EL (cell line): ENCODE measurements at regions not wholly inside any gene's neighbourhood (a gene's known extent, or its start where the extent isn't known, plus 50 kb on each side); places are given as distances from the start of the nearest gene placed in this dataset.

Source experiments
- DNase-seq: peaks from one replicate; pipeline ENCODE4 v3.0.0-alpha.2; 2016

DNA sequence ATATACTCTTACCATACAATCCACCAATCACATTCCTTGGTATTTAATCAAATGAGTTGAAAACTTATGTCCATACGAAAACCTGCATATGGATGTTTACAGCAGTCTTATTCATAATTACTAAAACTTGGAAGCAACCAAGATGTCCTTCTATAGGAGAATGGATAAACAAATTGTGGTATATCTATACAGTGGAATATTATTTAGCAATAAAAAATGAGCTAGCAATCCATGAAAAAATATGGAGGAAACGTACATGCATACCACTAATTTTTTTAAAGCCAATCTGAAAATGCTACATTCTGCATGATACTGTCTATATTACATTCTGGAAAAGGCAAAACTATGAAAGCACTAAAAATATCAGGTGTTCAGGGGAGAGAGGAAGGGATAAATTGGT, 73.9 kb upstream of the LPP start:
- DNase-seq: no peak

DNA sequence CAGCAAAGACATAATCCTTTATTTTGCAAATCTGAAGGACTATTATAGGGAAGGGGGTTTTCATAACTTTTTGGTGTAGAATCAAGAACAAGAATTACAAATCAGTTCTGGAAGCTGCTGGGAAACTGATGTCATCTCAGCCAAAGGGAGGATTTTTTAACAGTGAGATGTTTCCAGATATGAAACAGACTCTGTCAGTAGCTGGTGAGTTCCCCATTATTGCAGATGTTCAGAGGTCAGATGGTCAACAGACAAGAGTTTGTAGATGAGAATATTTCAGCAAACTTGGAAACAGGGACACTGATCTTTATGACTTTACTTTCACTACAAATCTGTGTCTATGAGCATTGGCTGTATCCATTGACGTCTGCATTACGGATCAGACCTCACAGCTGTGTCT, 71.9 kb upstream of the LPP start:
- peak; percentile 66 for DNase-seq

DNA sequence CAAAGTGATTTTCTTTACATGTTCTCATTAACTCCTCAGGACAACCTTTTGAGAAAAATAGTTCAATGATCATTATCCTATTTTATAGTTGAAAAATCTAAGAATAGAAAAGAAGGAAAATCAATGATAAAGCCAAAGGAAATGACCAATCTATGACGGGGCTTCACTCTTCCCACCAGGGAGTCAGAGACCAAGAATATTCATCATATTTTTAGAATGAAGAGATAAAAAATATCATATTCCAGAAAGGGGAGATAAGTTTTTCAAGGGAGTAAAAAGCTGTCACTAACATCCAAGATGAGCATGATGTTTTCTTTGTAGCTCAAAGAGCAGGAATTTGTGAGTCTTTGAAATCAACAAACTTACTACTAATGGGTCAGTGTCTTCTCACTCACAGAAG, 71.5 kb upstream of the LPP start:
- peak; percentile 23 for DNase-seq

DNA sequence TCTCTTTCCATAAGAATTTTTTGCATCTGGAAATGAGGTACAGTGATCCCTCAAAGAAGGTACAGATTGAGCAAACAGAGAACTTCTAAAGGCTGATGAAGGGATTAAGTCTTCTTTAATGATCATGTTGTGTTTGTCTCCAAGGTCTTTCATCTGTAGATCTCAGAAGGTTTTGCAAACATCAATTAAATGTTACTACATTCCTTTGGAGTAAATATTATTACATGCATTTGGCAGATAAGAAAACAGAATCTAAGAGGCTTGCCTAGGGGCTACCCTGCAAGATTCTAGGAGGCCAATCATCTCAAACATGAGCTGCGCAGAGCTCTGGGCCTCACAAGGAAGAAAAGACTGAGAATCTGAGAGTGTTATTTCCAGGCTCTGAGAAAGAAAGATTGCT, 70.9 kb upstream of the LPP start:
- DNase-seq: no peak

DNA sequence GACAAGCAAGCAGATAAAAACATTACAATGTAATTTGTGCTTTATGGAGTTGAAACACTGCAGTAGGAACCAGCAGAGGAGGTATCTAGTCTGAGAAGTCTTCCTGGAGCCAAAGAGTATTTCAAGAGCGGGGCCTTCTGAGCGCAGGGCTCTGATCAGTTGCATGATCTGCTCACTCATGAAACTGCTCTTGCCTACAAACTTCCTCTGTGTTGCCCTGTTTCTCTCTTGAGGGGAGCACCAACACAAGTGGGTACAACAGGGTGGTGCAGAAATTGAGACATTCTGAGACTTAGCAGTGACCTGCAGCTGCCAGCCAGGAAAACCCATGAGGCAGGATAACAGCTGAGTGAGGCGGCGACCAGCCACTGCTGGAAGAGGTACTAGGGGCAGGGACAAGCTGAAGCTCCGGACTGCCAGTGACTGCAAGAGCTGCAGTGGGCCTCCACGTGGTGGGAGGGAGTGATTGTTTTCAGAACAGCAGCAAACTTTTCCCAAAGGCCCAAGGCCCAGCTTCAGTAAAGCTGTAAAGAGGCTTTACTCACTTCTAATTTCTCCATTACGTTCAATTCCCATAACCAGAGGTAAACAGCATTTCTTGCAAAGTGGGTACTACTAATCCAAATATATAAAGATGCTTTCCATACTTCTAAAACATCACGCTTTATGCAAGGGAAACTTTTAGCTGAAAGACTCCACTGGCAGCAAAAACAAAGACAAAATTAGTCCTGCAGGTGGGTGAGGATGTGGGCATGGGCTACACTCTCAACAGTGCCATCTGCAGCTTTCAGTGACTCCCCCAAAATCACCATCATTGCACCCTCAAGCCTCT, 69.0 kb upstream of the LPP start:
- no peak for DNase-seq

DNA sequence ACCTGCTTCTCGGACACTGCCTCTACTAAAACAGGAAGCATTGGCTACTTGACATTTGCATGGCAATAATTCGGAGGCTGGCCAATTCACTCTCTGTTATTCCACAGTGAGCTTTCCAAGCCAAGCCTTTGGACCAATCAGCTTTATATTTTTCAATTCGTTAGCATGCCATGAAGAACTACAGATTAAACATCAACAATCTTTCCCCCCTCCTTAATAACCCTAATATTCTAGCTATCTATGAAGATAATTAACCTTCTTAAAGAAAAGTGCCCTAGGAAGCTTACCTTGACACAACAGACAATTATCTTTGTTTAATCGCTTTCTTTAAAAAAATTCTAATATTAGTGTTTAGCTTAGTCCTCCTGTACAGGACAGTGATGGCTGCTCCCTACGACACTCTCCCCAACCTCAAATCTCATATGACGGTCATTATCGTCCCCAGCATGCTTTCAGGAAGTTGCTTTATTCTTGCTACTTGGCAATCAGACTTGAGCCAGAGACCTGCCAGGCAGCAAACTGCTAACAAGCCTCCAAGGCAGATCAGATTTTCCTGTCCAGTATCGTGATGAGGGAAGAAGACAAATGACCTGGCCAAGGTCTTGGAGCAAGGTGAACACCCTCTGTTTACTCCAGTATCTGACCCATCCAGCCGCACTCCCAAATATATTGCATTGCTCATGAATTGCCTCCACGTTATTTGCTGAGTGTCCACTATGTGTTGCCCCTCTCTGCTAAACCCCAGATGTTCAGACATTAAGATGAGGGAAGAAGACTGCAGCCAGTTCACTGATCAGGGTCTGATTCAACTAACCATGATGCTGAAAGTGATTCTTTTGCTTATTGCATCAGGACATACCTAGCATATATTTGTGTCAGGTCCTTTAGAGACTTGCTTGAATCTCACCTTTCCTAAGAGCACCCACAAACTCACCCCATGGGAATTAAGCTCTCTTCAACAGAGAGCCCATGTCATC, 68.1 kb upstream of the LPP start:
- no peak for DNase-seq

DNA sequence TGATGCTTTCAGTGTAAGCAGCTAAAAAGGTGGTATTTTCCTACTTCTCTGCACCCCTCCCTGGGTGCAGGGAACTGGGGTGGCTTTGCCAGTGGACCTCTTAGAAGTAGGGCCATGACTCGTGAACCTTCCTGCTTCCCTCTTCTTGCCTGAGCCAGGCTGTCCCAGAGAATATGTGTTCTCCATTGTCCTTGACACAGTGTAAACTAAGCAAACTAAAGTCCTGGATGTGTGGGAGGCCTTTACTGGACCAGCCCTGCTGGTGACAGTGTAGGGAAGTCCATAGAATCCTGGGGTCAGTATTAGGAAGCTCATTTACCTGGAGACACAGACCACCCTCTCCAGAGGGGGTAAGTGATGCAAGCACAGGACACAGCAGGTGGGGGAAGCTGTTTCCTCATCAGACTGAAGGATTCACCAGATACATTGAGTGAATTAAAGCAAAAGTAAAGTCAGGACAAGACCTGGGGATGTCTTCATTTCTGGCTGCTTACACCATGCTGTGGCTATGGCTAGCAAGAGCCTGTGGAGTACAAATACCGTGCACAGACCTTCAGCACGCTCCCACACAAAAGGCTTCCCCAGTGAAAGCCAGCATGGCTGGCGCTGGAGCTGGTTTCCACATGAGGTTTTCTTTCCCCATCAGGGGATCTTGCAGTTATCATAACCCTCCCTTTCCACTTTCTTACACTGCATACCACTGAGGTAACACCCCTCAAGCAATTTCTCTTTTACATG, 64.8 kb upstream of the LPP start:
- DNase-seq: no peak

DNA sequence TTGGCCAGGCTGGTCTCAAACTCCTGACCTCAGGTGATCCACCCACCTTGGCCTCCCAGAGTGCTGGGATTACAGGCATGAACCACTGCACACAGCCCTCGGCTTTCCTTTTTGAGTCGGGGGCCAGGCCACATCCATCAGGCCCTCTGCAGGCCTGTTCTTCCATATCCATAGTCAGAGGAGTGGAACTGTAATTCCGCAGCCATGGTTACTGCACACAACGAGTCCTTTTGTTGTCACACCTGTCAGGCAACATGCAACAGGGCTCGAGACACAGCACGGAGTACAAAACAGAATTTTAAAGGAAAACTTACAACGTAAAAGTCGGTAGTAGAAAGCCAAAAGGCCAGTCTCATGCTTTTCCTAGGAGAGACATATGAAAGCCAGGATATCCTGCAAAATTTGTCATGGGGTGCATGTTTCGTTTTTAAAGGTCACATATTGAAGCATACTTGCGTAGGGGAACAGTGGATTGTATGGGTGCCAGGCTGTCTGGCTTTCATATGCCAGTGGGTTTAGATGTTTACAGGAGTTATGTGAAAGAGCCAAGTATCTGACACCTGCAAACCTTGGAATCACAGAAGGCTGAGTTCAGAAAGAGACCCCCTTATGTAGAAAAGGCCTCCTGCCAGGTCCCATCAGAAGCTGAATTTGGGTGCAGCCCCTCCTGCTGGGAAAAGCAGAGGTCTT, 63.2 kb upstream of the LPP start:
- no peak for DNase-seq

DNA sequence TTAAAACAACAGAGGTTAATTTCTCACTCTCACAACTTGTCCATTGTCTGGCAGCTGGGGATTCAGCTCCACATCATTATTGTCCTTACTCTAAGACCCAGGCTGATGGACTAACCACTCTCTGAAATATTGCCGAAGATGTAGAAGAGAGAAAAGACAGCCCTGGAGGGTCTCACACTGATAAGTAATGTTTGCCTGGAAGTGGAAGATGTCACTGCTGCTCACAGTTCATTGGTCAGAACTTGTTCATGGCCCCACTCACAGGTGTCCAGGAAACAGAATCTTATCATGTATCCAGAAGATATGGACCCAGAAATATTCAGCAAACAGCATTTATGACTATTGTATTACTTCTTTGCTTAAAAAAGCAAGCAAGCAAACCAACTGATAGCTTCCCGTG, 62.2 kb upstream of the LPP start:
- no peak for DNase-seq

DNA sequence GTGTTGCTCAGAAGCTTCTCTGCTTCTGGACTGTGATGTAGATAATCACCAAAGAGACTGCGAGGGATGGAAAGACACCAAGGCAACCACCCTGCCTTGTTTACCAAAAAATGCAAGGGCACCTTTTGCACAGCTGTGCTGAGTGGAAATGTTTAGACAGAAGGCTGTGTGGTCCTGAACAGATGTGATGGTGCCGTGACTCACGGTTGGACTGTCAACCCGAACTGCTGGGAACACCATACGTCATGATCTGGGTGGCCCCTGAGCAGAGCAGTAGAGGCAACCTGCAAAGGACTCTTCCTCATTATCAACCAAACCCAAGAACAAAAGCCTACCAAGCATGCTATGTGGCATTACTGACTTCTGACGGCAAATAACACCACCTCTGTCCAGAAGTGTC, 61.3 kb upstream of the LPP start:
- peak; percentile 13 for DNase-seq

DNA sequence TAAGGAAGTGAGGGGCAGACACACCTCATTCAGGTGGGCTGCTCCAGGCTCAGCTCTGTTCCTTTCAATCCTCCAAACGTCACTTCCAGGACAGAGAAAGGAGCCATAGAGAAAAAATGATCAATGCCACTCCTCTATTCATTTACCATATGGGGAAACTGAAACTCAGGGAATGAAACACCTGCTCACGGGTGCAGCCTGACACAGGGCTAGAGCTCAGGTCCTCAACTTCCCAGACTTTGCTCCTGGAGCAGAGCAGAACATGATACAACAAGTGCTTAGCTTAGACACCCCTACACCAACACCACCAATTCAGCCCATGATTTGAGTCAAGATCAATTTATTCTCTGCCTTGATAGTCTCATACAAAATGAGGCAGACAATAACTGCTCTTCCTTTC, 58.5 kb upstream of the LPP start:
- no peak for DNase-seq

DNA sequence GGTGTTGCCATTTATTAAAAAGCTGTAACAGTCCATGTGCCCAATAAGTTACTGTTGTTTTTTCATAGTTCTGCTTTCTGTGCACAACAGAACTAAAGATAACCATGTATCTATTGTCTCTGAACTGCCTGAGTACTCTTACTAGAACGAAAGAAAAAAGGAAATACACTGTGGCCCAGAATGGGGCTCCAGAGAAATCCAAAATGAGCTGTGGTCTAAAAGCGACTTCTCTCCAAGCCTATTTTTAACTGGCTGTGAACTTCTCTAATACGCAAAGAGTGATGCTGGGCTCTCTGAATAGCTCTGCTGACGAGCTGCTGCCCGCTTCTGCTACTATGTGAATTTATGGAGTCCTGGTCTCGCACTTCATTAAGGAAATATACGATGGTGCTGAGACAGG, 56.2 kb upstream of the LPP start:
- no peak for DNase-seq

DNA sequence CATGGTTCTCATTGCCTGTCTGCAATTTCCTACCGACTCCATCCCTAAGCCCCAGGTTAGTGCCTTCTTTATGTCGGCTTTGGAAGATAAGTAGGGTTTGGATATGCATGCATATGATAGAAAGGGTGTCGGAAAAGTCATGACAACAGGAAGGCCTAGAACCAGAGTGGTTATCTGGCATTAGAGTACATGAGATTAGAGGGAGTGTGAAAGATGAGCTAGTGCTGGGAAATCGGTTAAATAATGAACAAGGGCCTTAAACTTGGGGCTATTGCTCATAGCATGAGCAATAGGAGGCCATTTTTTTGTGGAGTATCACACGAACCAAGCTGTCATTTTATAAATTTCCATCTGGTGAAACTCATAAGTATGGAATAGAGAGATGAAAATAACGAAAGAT, 54.0 kb upstream of the LPP start:
- DNase-seq: no peak

DNA sequence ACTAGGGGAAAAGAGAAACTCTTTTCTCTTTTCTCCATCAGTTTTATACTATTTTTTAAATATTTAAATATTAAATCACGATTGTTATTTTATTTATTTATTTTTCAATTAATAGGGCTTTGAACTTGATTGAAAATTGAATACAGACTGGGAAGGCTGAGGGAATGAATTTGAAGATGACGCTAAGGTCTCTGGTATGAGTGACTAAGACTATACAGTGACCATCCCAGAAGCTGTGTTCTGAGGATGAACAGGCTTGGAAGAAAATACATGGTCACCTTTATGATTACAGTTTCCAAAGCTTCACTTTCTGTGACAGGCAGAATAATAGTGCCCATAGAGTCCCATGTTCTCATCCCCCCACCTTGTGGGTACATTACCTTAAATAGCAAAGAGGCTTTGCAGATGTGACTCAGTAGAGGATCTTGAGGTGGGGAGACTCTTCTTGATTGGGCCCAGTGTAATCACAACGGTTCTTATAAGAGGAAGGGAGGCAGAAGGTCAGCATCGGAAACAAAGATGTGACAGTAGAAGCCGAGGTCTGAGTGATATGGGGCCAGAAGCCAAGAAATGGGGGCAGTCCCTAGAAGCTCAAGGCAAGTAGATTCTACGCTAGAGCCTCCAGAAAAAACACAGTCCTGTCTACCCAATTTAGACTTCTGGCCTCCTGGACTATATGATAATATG, 51.0 kb upstream of the LPP start:
- DNase-seq: no peak

DNA sequence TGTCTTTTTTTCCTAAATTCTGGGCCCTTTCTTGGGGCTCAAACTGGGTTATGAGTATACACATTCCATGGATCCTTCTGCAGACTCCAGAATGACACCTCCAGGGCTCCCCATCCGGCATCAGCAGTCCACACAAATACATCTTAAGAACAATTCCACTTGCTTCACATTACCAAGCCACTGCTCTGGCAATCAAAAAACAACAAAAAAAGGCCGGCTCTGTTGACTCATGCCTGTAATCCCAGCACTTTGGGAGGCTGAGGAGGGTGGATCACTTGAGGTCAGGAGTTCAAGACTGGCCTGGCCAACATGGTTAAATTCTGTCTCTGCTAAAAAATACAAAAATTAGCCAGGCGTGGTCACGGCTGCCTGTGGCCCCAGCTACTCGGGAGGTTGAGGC, 49.9 kb upstream of the LPP start:
- peak; percentile 11 for DNase-seq
